AG04449 (cell line): ENCODE measurements at regions not wholly inside any gene's neighbourhood (a gene's known extent, or its start where the extent isn't known, plus 50 kb on each side); places are given as distances from the start of the nearest gene placed in this dataset.

Experiments used
- CTCF ChIA-PET: fragments of 350-600 bp; formaldehyde crosslinking; extraction: SDS; loops from one replicate; lab custom pipeline; 2021; ENCODE audit warnings: antibody characterized with exemption; lab: Yijun Ruan, JAX
- POLR2A ChIA-PET: fragments of 400-600, 350-600 bp; formaldehyde crosslinking; extraction: SDS; loops from one replicate; lab custom pipeline; 2020; ENCODE audit warnings: antibody characterized with exemption, inconsistent platforms; lab: Yijun Ruan, JAX
- DNase-seq: peaks from one replicate; pipeline ENCODE4 v3.0.0-alpha.2; 2010; ENCODE audit warnings: low read depth, low spot score
- H3K4me3 ChIP-seq: 2 replicates; pipeline ENCODE4 v1.5.1; 2011; ENCODE audit warnings: low read depth, mild to moderate bottlenecking, control low read depth, low read length
- TF ChIP-seq, protein P1 (sequence below): IDR thresholded peaks from one replicate; pipeline ENCODE4 v1.5.1; 2011; ENCODE audit warnings: mild to moderate bottlenecking, moderate library complexity, low read length, control low read depth, inconsistent platforms; ENCODE audit not compliant: insufficient read depth; ENCODE audit errors: missing control alignments

DNA sequence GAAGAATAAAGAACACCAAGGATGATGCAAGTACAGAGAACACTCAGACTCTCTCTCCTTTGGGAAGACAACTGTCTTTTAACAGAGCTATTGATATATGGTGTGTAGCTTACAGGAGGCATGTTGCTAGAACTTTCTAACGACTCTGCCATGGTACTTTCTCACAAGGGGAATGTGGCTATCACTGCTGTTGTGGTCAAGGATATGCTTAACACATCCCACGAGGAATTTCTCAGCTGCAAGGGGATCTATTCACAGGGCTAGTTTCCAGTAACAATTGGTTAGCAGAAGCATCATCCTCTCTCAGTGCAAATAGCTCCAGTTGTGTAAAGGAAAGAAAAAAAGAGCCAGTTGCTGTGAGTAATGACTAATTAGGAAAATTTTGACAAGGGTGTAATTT lies 826.0 kb downstream of the SORCS1 start:
- TF ChIP-seq, protein P1, sequence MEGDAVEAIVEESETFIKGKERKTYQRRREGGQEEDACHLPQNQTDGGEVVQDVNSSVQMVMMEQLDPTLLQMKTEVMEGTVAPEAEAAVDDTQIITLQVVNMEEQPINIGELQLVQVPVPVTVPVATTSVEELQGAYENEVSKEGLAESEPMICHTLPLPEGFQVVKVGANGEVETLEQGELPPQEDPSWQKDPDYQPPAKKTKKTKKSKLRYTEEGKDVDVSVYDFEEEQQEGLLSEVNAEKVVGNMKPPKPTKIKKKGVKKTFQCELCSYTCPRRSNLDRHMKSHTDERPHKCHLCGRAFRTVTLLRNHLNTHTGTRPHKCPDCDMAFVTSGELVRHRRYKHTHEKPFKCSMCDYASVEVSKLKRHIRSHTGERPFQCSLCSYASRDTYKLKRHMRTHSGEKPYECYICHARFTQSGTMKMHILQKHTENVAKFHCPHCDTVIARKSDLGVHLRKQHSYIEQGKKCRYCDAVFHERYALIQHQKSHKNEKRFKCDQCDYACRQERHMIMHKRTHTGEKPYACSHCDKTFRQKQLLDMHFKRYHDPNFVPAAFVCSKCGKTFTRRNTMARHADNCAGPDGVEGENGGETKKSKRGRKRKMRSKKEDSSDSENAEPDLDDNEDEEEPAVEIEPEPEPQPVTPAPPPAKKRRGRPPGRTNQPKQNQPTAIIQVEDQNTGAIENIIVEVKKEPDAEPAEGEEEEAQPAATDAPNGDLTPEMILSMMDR = no peak
- ChIA-PET CTCF (no interaction called here), POLR2A (no interaction called here)
- H3K4me3 ChIP-seq = no peak overlapping the region
- peak; percentile 59 for DNase-seq

DNA sequence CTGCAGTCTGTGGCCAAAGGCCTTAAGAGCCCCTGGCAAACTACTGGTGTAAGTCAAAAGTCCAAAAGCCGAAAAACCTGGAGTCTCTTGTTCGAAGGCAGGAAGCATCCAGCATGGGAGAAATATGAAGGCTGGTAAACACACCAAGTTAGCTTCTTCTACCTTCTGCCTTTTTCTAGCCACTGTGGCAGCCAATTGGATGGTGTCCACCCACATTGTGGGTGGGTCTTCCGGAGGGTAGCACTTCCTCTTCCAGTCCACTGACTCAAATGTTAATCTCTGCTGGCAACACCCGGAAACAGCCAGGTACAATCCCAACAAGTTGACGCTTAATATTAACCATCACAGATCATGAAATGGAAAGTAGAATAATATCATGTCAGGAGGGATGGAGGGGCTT lies 827.6 kb downstream of the SORCS1 start:
- CTCF ChIA-PET = no interaction called here
- POLR2A ChIA-PET = no interaction called here
- no peak overlapping the region for H3K4me3 ChIP-seq
- TF ChIP-seq, protein P1 = no peak
- DNase-seq = no peak

DNA sequence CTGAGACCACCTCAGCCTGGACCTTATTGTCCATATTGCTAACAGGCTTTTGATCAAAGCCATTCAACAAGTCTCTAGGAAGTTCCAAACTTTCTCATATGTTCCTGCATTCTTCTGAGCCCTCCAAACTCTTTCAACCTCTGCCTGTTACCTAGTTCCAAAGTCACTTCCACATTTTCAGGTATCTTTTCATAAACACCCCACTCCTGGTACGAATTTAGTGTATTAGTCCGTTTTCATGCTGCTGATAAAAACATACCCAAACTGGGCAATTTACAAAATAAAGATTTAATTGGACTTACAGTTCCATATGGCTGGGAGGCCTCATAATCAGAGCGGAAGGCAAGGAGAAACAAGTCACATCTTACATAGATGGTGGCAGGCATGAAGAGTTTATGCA lies 836.8 kb downstream of the SORCS1 start:
- no peak overlapping the region for H3K4me3 ChIP-seq
- CTCF ChIA-PET = no interaction called here
- TF ChIP-seq, protein P1 = no peak
- DNase-seq = no peak
- POLR2A ChIA-PET = no interaction called here

DNA sequence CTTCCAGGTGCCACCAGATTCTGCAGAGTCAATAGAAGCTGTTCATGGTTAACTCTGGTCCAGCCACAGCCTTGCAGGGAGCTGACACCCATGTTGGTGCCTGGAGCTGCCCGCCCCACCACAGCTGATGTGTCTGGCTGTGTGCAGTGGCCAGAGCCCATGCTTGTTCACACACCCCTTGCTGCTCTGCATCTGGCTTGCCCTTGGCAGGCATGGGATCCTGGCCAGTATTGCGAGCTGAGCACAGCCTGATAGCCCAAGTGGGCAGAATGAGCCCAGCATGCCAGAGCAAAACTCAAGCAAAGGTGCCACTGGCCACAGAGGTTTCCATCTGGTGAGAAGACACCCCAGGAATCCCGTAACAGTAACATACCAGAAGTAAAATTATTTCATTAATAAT lies 843.6 kb downstream of the SORCS1 start:
- H3K4me3 ChIP-seq = no peak overlapping the region
- TF ChIP-seq, protein P1 = no peak
- POLR2A ChIA-PET = no interaction called here
- CTCF ChIA-PET = no interaction called here
- DNase-seq = no peak

DNA sequence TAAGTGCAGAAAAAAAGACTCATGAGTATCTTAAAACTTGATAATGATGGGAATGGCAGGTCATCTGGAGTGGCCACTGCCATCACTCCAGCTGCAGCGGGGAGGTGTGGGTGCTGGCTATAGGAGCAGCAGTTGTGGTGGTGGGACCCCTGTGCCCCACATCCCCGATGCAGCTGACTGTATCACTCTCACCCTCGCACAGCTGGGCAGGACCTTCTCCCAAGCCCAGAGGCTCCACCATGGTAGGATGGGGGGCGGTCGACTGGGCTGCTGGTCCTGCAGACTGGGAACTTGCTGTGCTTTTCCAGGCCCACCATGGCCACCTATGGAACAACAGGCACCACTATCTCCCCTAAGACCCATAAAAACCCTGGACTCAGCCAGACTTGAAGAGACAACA lies 844.4 kb downstream of the SORCS1 start:
- DNase-seq = no peak
- ChIA-PET CTCF (no interaction called here), POLR2A (no interaction called here)
- TF ChIP-seq, protein P1 = no peak
- H3K4me3 ChIP-seq = no peak overlapping the region

DNA sequence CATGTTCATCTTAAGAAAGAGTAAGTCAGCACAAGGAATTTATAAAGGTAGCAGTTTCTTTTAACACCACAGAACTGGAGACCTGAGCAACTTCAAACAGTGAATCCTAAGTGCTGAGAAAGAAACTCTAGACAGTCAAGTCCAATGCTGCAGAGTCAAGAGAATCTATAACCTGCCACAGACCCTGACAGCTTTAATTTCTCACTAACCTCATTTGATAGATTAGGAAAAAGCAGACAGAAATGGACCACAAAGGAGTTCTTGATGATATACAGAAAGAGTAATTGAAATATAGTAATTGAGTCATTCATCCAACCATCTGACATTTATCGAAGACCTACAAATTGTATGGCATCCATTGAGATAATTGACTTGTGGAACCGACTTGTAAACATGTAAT lies 847.0 kb downstream of the SORCS1 start:
- CTCF ChIA-PET = no interaction called here
- DNase-seq = no peak
- H3K4me3 ChIP-seq = no peak overlapping the region
- POLR2A ChIA-PET = no interaction called here
- TF ChIP-seq, protein P1 = no peak
